ENCODE measurements at regions not wholly inside any gene's neighbourhood (a gene's known extent, or its start where the extent isn't known, plus 50 kb on each side); places are given as distances from the start of the nearest gene placed in this dataset.

DNA sequence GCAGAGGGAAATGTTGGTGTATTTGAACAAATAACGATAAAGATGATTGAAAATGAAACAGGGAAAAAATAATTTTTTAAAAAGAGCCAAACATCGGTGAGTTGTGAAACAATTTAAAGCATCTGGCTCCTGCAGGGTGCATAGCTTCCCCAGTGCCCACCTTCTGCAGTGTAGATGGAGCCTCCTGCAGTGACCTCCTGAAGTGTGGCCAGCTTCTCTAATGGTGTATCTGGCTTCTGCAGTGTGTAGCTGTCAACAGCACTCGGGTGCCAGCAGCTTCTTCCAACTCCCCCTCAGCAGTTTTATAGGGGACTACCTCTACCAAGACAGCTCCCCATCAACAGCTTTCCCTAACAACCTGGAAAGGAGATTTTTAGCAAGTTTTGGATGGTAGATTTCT is 279.4 kb upstream of the SEMA6A start:
- no peak for DNase-seq
- no peaks in the 10 kb centered on the region for H3K9me3 ChIP-seq (replicated peaks; ENCODE audit: insufficient read depth, low read length)
- H4K20me1 ChIP-seq (ENCODE audit: insufficient read depth, low read length), result no peaks in the 10 kb centered on the region
- H3K4me1 ChIP-seq (ENCODE audit: low read length), result no peaks in the 10 kb centered on the region
- H3K79me2 ChIP-seq (ENCODE audit: low read length), result no peaks in the 10 kb centered on the region
- no peaks in the 10 kb centered on the region for H3K9me2 ChIP-seq (replicated peaks; ENCODE audit: insufficient read depth, low read length)
- no peaks in the 10 kb centered on the region for H3K36me3 ChIP-seq (replicated peaks; ENCODE audit: insufficient read depth, low read length)
- H3K4me3 ChIP-seq (ENCODE audit: low read length), result no peak overlapping the region
- no peak overlapping the region for H2AFZ ChIP-seq (ENCODE audit: low read length)
- H3K27ac ChIP-seq (ENCODE audit: low read length), result no peak overlapping the region
- TF ChIP-seq EZH2phosphoT487 (IDR thresholded peaks at IDR 0.05; ENCODE audit: low read length) (no peak), EZH2 (optimal IDR thresholded peaks at IDR 0.05; ENCODE audit: low read depth, low read length) (no peak)
- H3F3A ChIP-seq (ENCODE audit: insufficient read depth, low read length), result no peaks in the 10 kb centered on the region
- no peak overlapping the region for H3K4me2 ChIP-seq (ENCODE audit: low read depth, low read length)
- H3K9ac ChIP-seq (ENCODE audit: low read length), result no peak overlapping the region
- H3K27me3 ChIP-seq (replicated peaks; ENCODE audit: insufficient read depth, low read length), result no peaks in the 10 kb centered on the region

DNA sequence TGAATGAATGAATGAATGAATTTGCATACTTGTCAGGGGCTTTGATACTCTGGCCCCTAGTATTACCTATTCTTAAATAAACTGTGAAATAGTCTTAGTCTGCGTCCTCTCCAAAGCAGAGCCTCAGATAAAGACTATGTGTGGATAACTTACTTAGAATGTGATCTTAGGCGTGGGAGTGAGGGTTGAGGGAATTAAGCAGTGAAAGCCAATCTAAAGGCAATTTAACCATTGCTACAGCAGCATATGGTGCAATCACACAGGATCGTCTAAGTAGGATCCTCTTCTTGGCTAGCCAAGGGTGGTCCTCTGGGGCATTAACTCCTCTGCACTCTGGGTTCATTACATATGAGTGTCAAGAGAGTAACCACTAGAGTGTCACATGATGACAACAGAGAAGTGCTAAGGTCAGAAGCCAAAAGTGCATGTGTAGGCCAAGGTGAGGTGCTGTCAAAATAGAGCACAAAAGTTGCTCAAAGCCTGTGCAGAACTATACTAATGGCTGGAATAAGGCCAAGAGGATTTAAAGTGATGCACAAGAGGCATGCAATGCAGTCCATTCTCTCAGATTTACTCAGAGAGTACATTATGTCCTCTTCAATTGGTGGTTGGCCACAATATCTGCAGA is 274.4 kb upstream of the SEMA6A start:
- H3K27me3 ChIP-seq (replicated peaks; ENCODE audit: insufficient read depth, low read length), result no peaks in the 10 kb centered on the region
- H2AFZ ChIP-seq (ENCODE audit: low read length), result no peak overlapping the region
- no peaks in the 10 kb centered on the region for H3K4me1 ChIP-seq (ENCODE audit: low read length)
- no peak for DNase-seq
- H3K27ac ChIP-seq (ENCODE audit: low read length), result no peak overlapping the region
- TF ChIP-seq, protein P1, sequence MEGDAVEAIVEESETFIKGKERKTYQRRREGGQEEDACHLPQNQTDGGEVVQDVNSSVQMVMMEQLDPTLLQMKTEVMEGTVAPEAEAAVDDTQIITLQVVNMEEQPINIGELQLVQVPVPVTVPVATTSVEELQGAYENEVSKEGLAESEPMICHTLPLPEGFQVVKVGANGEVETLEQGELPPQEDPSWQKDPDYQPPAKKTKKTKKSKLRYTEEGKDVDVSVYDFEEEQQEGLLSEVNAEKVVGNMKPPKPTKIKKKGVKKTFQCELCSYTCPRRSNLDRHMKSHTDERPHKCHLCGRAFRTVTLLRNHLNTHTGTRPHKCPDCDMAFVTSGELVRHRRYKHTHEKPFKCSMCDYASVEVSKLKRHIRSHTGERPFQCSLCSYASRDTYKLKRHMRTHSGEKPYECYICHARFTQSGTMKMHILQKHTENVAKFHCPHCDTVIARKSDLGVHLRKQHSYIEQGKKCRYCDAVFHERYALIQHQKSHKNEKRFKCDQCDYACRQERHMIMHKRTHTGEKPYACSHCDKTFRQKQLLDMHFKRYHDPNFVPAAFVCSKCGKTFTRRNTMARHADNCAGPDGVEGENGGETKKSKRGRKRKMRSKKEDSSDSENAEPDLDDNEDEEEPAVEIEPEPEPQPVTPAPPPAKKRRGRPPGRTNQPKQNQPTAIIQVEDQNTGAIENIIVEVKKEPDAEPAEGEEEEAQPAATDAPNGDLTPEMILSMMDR (IDR thresholded peaks at IDR 0.05; ENCODE audit: low read length), result no peak
- TF ChIP-seq EZH2 (optimal IDR thresholded peaks at IDR 0.05; ENCODE audit: low read depth, low read length), result no peak
- no peak for TF ChIP-seq EZH2phosphoT487 (IDR thresholded peaks at IDR 0.05; ENCODE audit: low read length)
- no peak overlapping the region for H3K4me3 ChIP-seq (ENCODE audit: low read length)
- H3K4me2 ChIP-seq (ENCODE audit: low read depth, low read length), result no peak overlapping the region
- H4K20me1 ChIP-seq (ENCODE audit: insufficient read depth, low read length), result no peaks in the 10 kb centered on the region
- H3K36me3 ChIP-seq (replicated peaks; ENCODE audit: insufficient read depth, low read length), result no peaks in the 10 kb centered on the region
- H3K79me2 ChIP-seq (ENCODE audit: low read length), result no peaks in the 10 kb centered on the region
- no peaks in the 10 kb centered on the region for H3F3A ChIP-seq (ENCODE audit: insufficient read depth, low read length)
- no peaks in the 10 kb centered on the region for H3K9me2 ChIP-seq (replicated peaks; ENCODE audit: insufficient read depth, low read length)
- H3K9ac ChIP-seq (ENCODE audit: low read length), result no peak overlapping the region
- no peaks in the 10 kb centered on the region for H3K9me3 ChIP-seq (replicated peaks; ENCODE audit: insufficient read depth, low read length)

DNA sequence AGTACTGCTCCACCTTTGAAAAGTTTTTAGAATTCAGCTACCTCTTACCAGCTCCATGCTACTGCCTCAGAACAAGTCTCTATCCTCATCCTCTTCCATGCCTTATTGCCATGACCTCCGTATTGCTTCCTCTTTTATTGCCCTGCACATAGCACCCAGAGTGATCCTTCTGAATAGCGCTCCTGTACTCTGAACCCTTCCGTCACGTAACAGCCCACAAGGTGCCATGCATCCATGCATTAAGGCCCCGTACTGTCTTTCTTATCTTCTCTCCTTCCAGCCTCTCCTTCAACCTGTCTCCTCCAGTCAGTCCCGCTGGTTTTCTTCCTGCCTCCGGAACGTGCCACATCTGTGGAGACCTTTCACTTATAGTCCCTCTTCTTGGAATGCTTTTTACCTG is 273.3 kb upstream of the SEMA6A start:
- Histone ChIP-seq H2AFZ (ENCODE audit: low read length) (no peak overlapping the region), H3K4me2 (ENCODE audit: low read depth, low read length) (no peak overlapping the region), H3K79me2 (ENCODE audit: low read length) (no peaks in the 10 kb centered on the region), H4K20me1 (ENCODE audit: insufficient read depth, low read length) (no peaks in the 10 kb centered on the region), H3F3A (ENCODE audit: insufficient read depth, low read length) (no peaks in the 10 kb centered on the region), H3K27me3 (replicated peaks; ENCODE audit: insufficient read depth, low read length) (no peaks in the 10 kb centered on the region), H3K9ac (ENCODE audit: low read length) (no peak overlapping the region), H3K36me3 (replicated peaks; ENCODE audit: insufficient read depth, low read length) (no peaks in the 10 kb centered on the region), H3K27ac (ENCODE audit: low read length) (no peak overlapping the region), H3K4me3 (ENCODE audit: low read length) (no peak overlapping the region), H3K9me3 (replicated peaks; ENCODE audit: insufficient read depth, low read length) (no peaks in the 10 kb centered on the region), H3K9me2 (replicated peaks; ENCODE audit: insufficient read depth, low read length) (no peaks in the 10 kb centered on the region), H3K4me1 (ENCODE audit: low read length) (no peaks in the 10 kb centered on the region)
- DNase-seq, result no peak
- TF ChIP-seq, protein P1 (IDR thresholded peaks at IDR 0.05; ENCODE audit: low read length), result no peak
- no peak for TF ChIP-seq EZH2phosphoT487 (IDR thresholded peaks at IDR 0.05; ENCODE audit: low read length)
- no peak for TF ChIP-seq EZH2 (optimal IDR thresholded peaks at IDR 0.05; ENCODE audit: low read depth, low read length)

DNA sequence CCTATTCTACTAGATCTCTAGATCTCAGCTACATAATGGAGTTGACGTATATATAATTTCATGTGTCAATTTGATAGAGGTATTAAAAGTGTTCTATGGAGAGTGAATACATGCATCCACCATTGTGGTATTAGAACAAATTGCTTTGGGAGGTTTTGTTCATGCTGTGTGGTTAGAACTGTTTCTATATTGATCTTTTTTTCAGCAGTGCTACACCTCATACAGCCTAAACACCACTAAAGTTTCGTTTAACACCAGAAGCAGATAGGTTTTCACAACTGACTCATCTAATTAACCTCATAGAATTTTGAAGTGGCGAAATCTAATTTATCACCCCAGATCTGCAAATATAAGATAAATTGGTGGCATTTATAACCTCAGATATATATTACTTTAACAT is 269.4 kb upstream of the SEMA6A start:
- no peak for DNase-seq

More for the DNA sequence above, 269.4 kb upstream of the SEMA6A start:
- no peaks in the 10 kb centered on the region for H3F3A ChIP-seq (ENCODE audit: insufficient read depth, low read length)
- H3K36me3 ChIP-seq (replicated peaks; ENCODE audit: insufficient read depth, low read length), result no peaks in the 10 kb centered on the region
- no peaks in the 10 kb centered on the region for H3K79me2 ChIP-seq (ENCODE audit: low read length)
- TF ChIP-seq, protein P1 (IDR thresholded peaks at IDR 0.05; ENCODE audit: low read length), result no peak
- TF ChIP-seq EZH2 (optimal IDR thresholded peaks at IDR 0.05; ENCODE audit: low read depth, low read length), result no peak
- TF ChIP-seq EZH2phosphoT487 (IDR thresholded peaks at IDR 0.05; ENCODE audit: low read length), result no peak
- no peak overlapping the region for H3K4me2 ChIP-seq (ENCODE audit: low read depth, low read length)
- H3K4me3 ChIP-seq (ENCODE audit: low read length), result no peak overlapping the region
- H3K27ac ChIP-seq (ENCODE audit: low read length), result no peak overlapping the region
- H3K9ac ChIP-seq (ENCODE audit: low read length), result no peak overlapping the region
- H3K27me3 ChIP-seq (replicated peaks; ENCODE audit: insufficient read depth, low read length), result no peaks in the 10 kb centered on the region
- no peaks in the 10 kb centered on the region for H3K4me1 ChIP-seq (ENCODE audit: low read length)
- no peak overlapping the region for H2AFZ ChIP-seq (ENCODE audit: low read length)
- no peaks in the 10 kb centered on the region for H3K9me2 ChIP-seq (replicated peaks; ENCODE audit: insufficient read depth, low read length)
- H4K20me1 ChIP-seq (ENCODE audit: insufficient read depth, low read length), result no peaks in the 10 kb centered on the region
- H3K9me3 ChIP-seq (replicated peaks; ENCODE audit: insufficient read depth, low read length), result no peaks in the 10 kb centered on the region
